ENCODE measurements at regions not wholly inside any gene's neighbourhood (a gene's known extent, or its start where the extent isn't known, plus 50 kb on each side); places are given as distances from the start of the nearest gene placed in this dataset.

DNA sequence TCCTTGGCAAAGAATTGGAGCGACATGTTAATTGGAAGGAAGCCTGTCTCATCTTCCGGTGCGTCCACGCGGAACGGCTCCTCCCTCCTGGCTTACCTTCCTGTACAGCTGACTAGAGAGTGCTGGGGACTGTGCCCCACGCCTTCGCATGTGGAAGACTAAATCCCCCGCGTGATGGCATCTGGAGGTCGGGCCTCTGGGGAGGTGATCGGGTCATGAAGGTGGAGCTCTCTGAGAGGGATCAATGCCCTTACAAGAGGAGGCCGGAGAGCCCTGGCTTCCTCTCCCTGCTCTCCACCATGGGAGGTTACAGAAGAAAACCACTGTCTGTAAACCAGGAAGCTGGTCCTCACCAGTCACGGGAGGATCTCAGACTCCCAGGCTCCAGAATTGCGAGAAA lies 104.1 kb upstream of the OTOS start:
- no peak for ATAC-seq
- H2AFZ ChIP-seq (ENCODE audit: low read length), result no peak overlapping the region
- POLR2A ChIA-PET (ENCODE audit: unreplicated experiment), result no interaction called here

GRCh38 chr2:240245184-240245583 lies 104.7 kb upstream of the OTOS start:
- ChIA-PET CTCF (no interaction called here), POLR2A (ENCODE audit: unreplicated experiment) (no interaction called here)
- Histone ChIP-seq H3K9ac (ENCODE audit: low read length) (no peak overlapping the region), H3K27me3 (ENCODE audit: low read length) (peaks cover 10% of the 10 kb centered on the region; the same call in 1 of the 2 replicates), H3K27ac (ENCODE audit: low read length) (no peak overlapping the region), H3K4me2 (ENCODE audit: low read length) (no peak overlapping the region), H3K79me2 (ENCODE audit: low read length) (no peaks in the 10 kb centered on the region), H4K20me1 (ENCODE audit: low read length) (no peaks in the 10 kb centered on the region), H3K4me3 (ENCODE audit: low read length) (no peak overlapping the region), H3K4me1 (ENCODE audit: insufficient read depth, low read length) (no peaks in the 10 kb centered on the region), H3K9me3 (ENCODE audit: low read length) (no peaks in the 10 kb centered on the region), H2AFZ (ENCODE audit: low read length) (no peak overlapping the region), H3K9me2 (replicated peaks; ENCODE audit: low read length) (no peaks in the 10 kb centered on the region), H3K36me3 (ENCODE audit: low read depth, low read length) (no peaks in the 10 kb centered on the region), H3F3A (ENCODE audit: low read length, unreplicated experiment) (no peaks in the 10 kb centered on the region)
- no peak for DNase-seq
- no TSS peak for BruUV-seq (replicated peaks)
- ATAC-seq, result no peak
- intact Hi-C loops (cut with micrococcal nuclease), result no loop called here
- no peak for TF ChIP-seq EZH2 (IDR thresholded peaks at IDR 0.05; ENCODE audit: low read length, unreplicated experiment)
- TF ChIP-seq EZH2phosphoT487 (IDR thresholded peaks at IDR 0.05; ENCODE audit: borderline replicate concordance, low read length), result no peak
- TF ChIP-seq, protein P1, sequence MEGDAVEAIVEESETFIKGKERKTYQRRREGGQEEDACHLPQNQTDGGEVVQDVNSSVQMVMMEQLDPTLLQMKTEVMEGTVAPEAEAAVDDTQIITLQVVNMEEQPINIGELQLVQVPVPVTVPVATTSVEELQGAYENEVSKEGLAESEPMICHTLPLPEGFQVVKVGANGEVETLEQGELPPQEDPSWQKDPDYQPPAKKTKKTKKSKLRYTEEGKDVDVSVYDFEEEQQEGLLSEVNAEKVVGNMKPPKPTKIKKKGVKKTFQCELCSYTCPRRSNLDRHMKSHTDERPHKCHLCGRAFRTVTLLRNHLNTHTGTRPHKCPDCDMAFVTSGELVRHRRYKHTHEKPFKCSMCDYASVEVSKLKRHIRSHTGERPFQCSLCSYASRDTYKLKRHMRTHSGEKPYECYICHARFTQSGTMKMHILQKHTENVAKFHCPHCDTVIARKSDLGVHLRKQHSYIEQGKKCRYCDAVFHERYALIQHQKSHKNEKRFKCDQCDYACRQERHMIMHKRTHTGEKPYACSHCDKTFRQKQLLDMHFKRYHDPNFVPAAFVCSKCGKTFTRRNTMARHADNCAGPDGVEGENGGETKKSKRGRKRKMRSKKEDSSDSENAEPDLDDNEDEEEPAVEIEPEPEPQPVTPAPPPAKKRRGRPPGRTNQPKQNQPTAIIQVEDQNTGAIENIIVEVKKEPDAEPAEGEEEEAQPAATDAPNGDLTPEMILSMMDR (conservative IDR thresholded peaks at IDR 0.05; ENCODE audit: low read depth, low read length), result no peak

More for the DNA sequence above, 104.1 kb upstream of the OTOS start:
- no peak overlapping the region for H3K9ac ChIP-seq (ENCODE audit: low read length)
- no peaks in the 10 kb centered on the region for H3K79me2 ChIP-seq (ENCODE audit: low read length)
- peaks cover 10% of the 10 kb centered on the region; the same call in 1 of the 2 replicates for H3K27me3 ChIP-seq (ENCODE audit: low read length)
- BruUV-seq (replicated peaks), result no TSS peak
- DNase-seq, result no peak
- no peaks in the 10 kb centered on the region for H3K9me3 ChIP-seq (ENCODE audit: low read length)
- no peak overlapping the region for H3K27ac ChIP-seq (ENCODE audit: low read length)
- no peaks in the 10 kb centered on the region for H3K36me3 ChIP-seq (ENCODE audit: low read depth, low read length)
- H3K9me2 ChIP-seq (replicated peaks; ENCODE audit: low read length), result no peaks in the 10 kb centered on the region
- TF ChIP-seq EZH2 (IDR thresholded peaks at IDR 0.05; ENCODE audit: low read length, unreplicated experiment) (no peak), EZH2phosphoT487 (IDR thresholded peaks at IDR 0.05; ENCODE audit: borderline replicate concordance, low read length) (no peak)
- TF ChIP-seq, protein P1 (conservative IDR thresholded peaks at IDR 0.05; ENCODE audit: low read depth, low read length), result no peak
- no peak overlapping the region for H3K4me3 ChIP-seq (ENCODE audit: low read length)
- no peaks in the 10 kb centered on the region for H3K4me1 ChIP-seq (ENCODE audit: insufficient read depth, low read length)
- intact Hi-C loops (cut with micrococcal nuclease), result no loop called here
- H4K20me1 ChIP-seq (ENCODE audit: low read length), result no peaks in the 10 kb centered on the region
- H3F3A ChIP-seq (ENCODE audit: low read length, unreplicated experiment), result no peaks in the 10 kb centered on the region
- H3K4me2 ChIP-seq (ENCODE audit: low read length), result no peak overlapping the region
- CTCF ChIA-PET, result no interaction called here

DNA sequence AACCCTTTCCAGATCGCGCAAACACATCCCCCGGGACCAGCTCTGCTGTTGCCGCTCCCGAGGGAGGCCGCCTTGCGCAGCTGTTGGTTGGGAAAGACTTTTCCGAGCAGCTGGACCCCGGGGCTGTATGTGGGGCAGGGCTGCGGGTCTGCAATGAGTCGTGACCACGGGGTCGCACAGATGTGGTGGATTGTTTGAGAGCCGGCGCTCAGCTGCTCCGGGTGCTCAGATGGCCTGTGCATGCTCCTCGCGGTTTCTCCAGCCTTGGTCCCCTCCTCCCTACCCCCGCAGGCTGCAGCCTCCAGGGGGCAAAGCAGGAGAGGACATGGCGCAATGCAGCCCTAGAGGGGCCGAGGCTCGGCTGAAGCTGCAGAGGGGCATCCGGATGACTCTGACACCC lies 105.2 kb upstream of the OTOS start:
- no peak overlapping the region for H3K4me3 ChIP-seq (ENCODE audit: low read length)
- no peak for DNase-seq
- H4K20me1 ChIP-seq (ENCODE audit: low read length), result no peaks in the 10 kb centered on the region
- TF ChIP-seq EZH2phosphoT487 (IDR thresholded peaks at IDR 0.05; ENCODE audit: borderline replicate concordance, low read length) (no peak), EZH2 (IDR thresholded peaks at IDR 0.05; ENCODE audit: low read length, unreplicated experiment) (no peak)
- TF ChIP-seq, protein P1 (conservative IDR thresholded peaks at IDR 0.05; ENCODE audit: low read depth, low read length), result no peak
- H3F3A ChIP-seq (ENCODE audit: low read length, unreplicated experiment), result no peaks in the 10 kb centered on the region
- CTCF ChIA-PET, result no interaction called here
- BruUV-seq (replicated peaks), result no TSS peak
- intact Hi-C loops (cut with micrococcal nuclease), result no loop called here
- peaks cover 4% of the 10 kb centered on the region for H3K4me1 ChIP-seq (ENCODE audit: insufficient read depth, low read length)
- no peak overlapping the region for H3K4me2 ChIP-seq (ENCODE audit: low read length)
- H3K27ac ChIP-seq (ENCODE audit: low read length), result no peak overlapping the region
- peaks cover 10% of the 10 kb centered on the region; the same call in 1 of the 2 replicates for H3K27me3 ChIP-seq (ENCODE audit: low read length)
- H3K9ac ChIP-seq (ENCODE audit: low read length), result no peak overlapping the region
- H3K9me2 ChIP-seq (replicated peaks; ENCODE audit: low read length), result no peaks in the 10 kb centered on the region
- H3K9me3 ChIP-seq (ENCODE audit: low read length), result no peaks in the 10 kb centered on the region
- H3K36me3 ChIP-seq (ENCODE audit: low read depth, low read length), result no peaks in the 10 kb centered on the region
- ATAC-seq, result no peak
- no peaks in the 10 kb centered on the region for H3K79me2 ChIP-seq (ENCODE audit: low read length)
- no peak overlapping the region for H2AFZ ChIP-seq (ENCODE audit: low read length)
- POLR2A ChIA-PET (ENCODE audit: unreplicated experiment), result no interaction called here
